Suprapubic skin (tissue), 3 donors: ENCODE measurements at regions not wholly inside any gene's neighbourhood (a gene's known extent, or its start where the extent isn't known, plus 50 kb on each side); places are given as distances from the start of the nearest gene placed in this dataset.

Experiments used
- CTCF ChIP-seq, 2 donors: fragments of 200-600 bp in 1 of 2; fragments of 450-650 bp in 1 of 2; sonication (generic) in 1 of 2; IDR thresholded peaks; one replicate each; pipeline ENCODE4 v1.5.1; 2016 to 2019; ENCODE audit warnings: antibody characterized with exemption in 2 of 2, mild to moderate bottlenecking in 1 of 2, moderate library complexity in 1 of 2
- POLR2AphosphoS5 ChIP-seq, 3 donors: sonication (generic); formaldehyde crosslinking; IDR thresholded peaks; one replicate each; pipeline ENCODE4 v1.6.1; 2017; ENCODE audit warnings: antibody characterized with exemption in 3 of 3

DNA sequence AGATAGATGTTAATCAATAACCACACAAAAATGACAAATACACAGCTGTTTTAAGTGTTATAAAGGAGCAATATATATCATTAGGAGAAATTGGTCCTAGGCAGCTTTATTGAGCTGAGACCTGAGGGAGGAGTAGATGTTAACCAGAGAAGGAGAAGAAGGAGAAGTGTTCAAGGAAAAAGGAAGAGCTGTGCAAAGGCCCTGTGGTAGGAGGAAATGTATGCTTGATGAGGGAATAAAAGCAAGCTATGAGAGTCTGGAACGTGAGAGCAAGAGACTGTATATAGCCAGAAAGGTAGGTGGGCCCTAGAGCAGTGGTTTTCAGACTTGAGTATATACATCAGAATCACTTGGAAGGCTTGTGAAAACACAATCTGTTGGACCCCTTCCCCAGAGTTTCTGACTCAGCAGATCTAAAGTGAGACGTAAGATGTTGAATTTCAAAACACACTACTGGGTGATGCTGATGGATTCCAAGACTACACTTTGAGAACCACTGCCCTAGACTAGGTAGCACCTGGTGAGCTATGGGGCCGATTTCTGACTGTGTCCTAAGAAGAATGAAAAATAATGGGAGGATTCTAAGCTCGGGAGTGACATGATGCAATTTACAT lies 342.3 kb upstream of the ADAMTS9 start:
- TF ChIP-seq CTCF (IDR thresholded peaks at IDR 0.05) = no peak
- no peak for TF ChIP-seq POLR2AphosphoS5 (IDR thresholded peaks at IDR 0.05)
